H9 (cell line): ENCODE measurements at regions not wholly inside any gene's neighbourhood (a gene's known extent, or its start where the extent isn't known, plus 50 kb on each side); places are given as distances from the start of the nearest gene placed in this dataset.

Experiments
- DNase-seq: peaks from one replicate; pipeline ENCODE4 v3.0.0-alpha.2; 2017
- H2AFZ ChIP-seq: one replicate; pipeline ENCODE4 v1.6.1; 2013; ENCODE audit warnings: mild to moderate bottlenecking, low read length, control low read depth, moderate library complexity
- H2AK5ac ChIP-seq: 2 replicates; pipeline ENCODE4 v1.6.1; 2013; ENCODE audit warnings: low read length, control low read depth, mixed read lengths; ENCODE audit not compliant: insufficient read length
- H2BK120ac ChIP-seq: one replicate; pipeline ENCODE4 v1.6.1; 2013; ENCODE audit warnings: low read depth, mild to moderate bottlenecking, low read length, control low read depth, inconsistent platforms; ENCODE audit not compliant: poor library complexity, severe bottlenecking
- H2BK12ac ChIP-seq: 2 replicates; pipeline ENCODE4 v1.6.1; 2013; ENCODE audit warnings: low read length, control low read depth, mixed read lengths, low read depth; ENCODE audit not compliant: insufficient read length
- H2BK15ac ChIP-seq: 2 replicates; pipeline ENCODE4 v1.6.1; 2013; ENCODE audit warnings: low read depth, low read length, control low read depth
- H2BK20ac ChIP-seq: one replicate; pipeline ENCODE4 v1.6.1; 2013; ENCODE audit warnings: low read depth, mild to moderate bottlenecking, low read length, control low read depth, inconsistent platforms; ENCODE audit not compliant: poor library complexity, severe bottlenecking
- H2BK5ac ChIP-seq: 2 replicates; pipeline ENCODE4 v1.6.1; 2013; ENCODE audit warnings: low read length, control low read depth, mixed read lengths; ENCODE audit not compliant: insufficient read length
- H3K14ac ChIP-seq: 2 replicates; pipeline ENCODE4 v1.6.1; 2013; ENCODE audit warnings: low read length, control low read depth; ENCODE audit not compliant: insufficient read depth
- H3K18ac ChIP-seq: 2 replicates; pipeline ENCODE4 v1.6.1; 2013; ENCODE audit warnings: low read depth, mild to moderate bottlenecking, mixed read lengths, low read length, control low read depth; ENCODE audit not compliant: insufficient read length
- H3K23ac ChIP-seq: 2 replicates; pipeline ENCODE4 v1.6.1; 2013; ENCODE audit warnings: low read length, control low read depth, mixed read lengths, low read depth; ENCODE audit not compliant: insufficient read length
- H3K23me2 ChIP-seq: 2 replicates; pipeline ENCODE4 v1.6.1; 2013; ENCODE audit warnings: low read depth, mild to moderate bottlenecking, mixed read lengths, low read length, control low read depth; ENCODE audit not compliant: insufficient read length, poor library complexity, severe bottlenecking
- H3K27ac ChIP-seq: 2 replicates; pipeline ENCODE4 v1.5.1; 2013; ENCODE audit warnings: low read length, control low read depth, mixed read lengths, low read depth; ENCODE audit not compliant: insufficient read length
- H3K27me3 ChIP-seq: 2 replicates; pipeline ENCODE4 v1.6.1; 2013; ENCODE audit warnings: low read length, control low read depth, inconsistent platforms; ENCODE audit not compliant: insufficient read depth
- H3K4ac ChIP-seq: 2 replicates; pipeline ENCODE4 v1.6.1; 2013; ENCODE audit warnings: low read depth, mild to moderate bottlenecking, control low read depth, inconsistent platforms, low read length, moderate library complexity
- H3K4me1 ChIP-seq: 2 replicates; pipeline ENCODE4 v1.6.1; 2013; ENCODE audit warnings: low read length, control low read depth, inconsistent platforms; ENCODE audit not compliant: insufficient read depth
- H3K4me2 ChIP-seq: 2 replicates; pipeline ENCODE4 v1.6.1; 2013; ENCODE audit warnings: low read length, control low read depth, mixed read lengths; ENCODE audit not compliant: insufficient read length, insufficient read depth
- H3K56ac ChIP-seq: 2 replicates; pipeline ENCODE4 v1.6.1; 2013; ENCODE audit warnings: low read depth, mild to moderate bottlenecking, mixed read lengths, low read length, control low read depth; ENCODE audit not compliant: insufficient read length
- H3K79me1 ChIP-seq: 2 replicates; pipeline ENCODE4 v1.6.1; 2013; ENCODE audit warnings: low read depth, mild to moderate bottlenecking, moderate library complexity, low read length, control low read depth, inconsistent platforms; ENCODE audit not compliant: insufficient read depth, poor library complexity, severe bottlenecking
- H3K79me2 ChIP-seq: 2 replicates; pipeline ENCODE4 v1.6.1; 2013; ENCODE audit warnings: low read length, control low read depth, inconsistent platforms; ENCODE audit not compliant: insufficient read depth
- H3K9ac ChIP-seq: 2 replicates; pipeline ENCODE4 v1.6.1; 2013; ENCODE audit warnings: low read length, control low read depth, mixed read lengths; ENCODE audit not compliant: insufficient read length; ENCODE audit errors: extremely low read depth
- H3K9me3 ChIP-seq: one replicate; pipeline ENCODE4 v1.6.1; 2013; ENCODE audit warnings: low read depth, low read length, inconsistent platforms; ENCODE audit not compliant: control insufficient read depth
- H3T11ph ChIP-seq: one replicate; pipeline ENCODE4 v1.6.1; 2013; ENCODE audit warnings: mild to moderate bottlenecking, low read length, control low read depth, inconsistent platforms
- H4K20me1 ChIP-seq: one replicate; pipeline ENCODE4 v1.6.1; 2013; ENCODE audit not compliant: control insufficient read depth, insufficient read length, insufficient read depth
- H4K5ac ChIP-seq: 2 replicates; pipeline ENCODE4 v1.6.1; 2013; ENCODE audit warnings: low read depth, mild to moderate bottlenecking, mixed read lengths, low read length, control low read depth; ENCODE audit not compliant: insufficient read length
- H4K8ac ChIP-seq: replicated peaks from 2 replicates; pipeline ENCODE4 v1.6.1; 2013; ENCODE audit warnings: low read length, control low read depth, mixed read lengths, low read depth; ENCODE audit not compliant: insufficient read length
- H4K91ac ChIP-seq: 2 replicates; pipeline ENCODE4 v1.6.1; 2013; ENCODE audit warnings: low read depth, mild to moderate bottlenecking, moderate library complexity, mixed read lengths, low read length, control low read depth; ENCODE audit not compliant: insufficient read length
- H3K27ac Mint-ChIP-seq, 3 experiments: 2 replicates in 2 of 3; 3 replicates in 1 of 3; pipeline ENCODE4 v1.8.0; 2020 to 2021; ENCODE audit warnings: mixed read lengths in 3 of 3, mild to moderate bottlenecking in 1 of 3, moderate library complexity in 1 of 3
- H3K27me3 Mint-ChIP-seq: 2 replicates; pipeline ENCODE4 v1.8.0; 2021; ENCODE audit warnings: low read depth, mild to moderate bottlenecking, moderate library complexity, mixed read lengths
- H3K36me3 Mint-ChIP-seq, 3 experiments: 2 replicates in 2 of 3; 3 replicates in 1 of 3; pipeline ENCODE4 v1.8.0; 2020 to 2021; ENCODE audit warnings: low read depth in 3 of 3, mixed read lengths in 3 of 3; ENCODE audit not compliant: insufficient read depth in 1 of 3
- H3K4me1 Mint-ChIP-seq, 2 experiments: 2 replicates each; pipeline ENCODE4 v1.8.0; 2020; ENCODE audit warnings: mixed read lengths in 2 of 2
- H3K4me3 Mint-ChIP-seq, 2 experiments: 2 replicates in 1 of 2; 3 replicates in 1 of 2; pipeline ENCODE4 v1.8.0; 2020 to 2021; ENCODE audit warnings: mild to moderate bottlenecking in 2 of 2, mixed read lengths in 2 of 2, moderate library complexity in 1 of 2
- H3K9me3 Mint-ChIP-seq, 2 experiments: 2 replicates in 1 of 2; 3 replicates in 1 of 2; pipeline ENCODE4 v1.8.0; 2020; ENCODE audit warnings: mild to moderate bottlenecking in 2 of 2, mixed read lengths in 2 of 2, moderate library complexity in 1 of 2
- WGBS: extraction: QIAGEN DNeasy Blood & Tissue Kit; methylation state at CpG from one replicate; pipeline ENCODE4 v1.1.7; 2013; ENCODE audit warnings: missing lambda C conversion rate, low lambda C conversion rate, mixed read lengths; ENCODE audit not compliant: insufficient read length; ENCODE audit errors: extremely low coverage; 5-methylcytosine and 5-hydroxymethylcytosine counted together
- TF ChIP-seq, protein P1 (sequence below): fragments of 200-600 bp; sonication (generic); conservative IDR thresholded peaks from 3 replicates; pipeline ENCODE4 v1.8.0; 2021; ENCODE audit warnings: antibody characterized with exemption, mild to moderate bottlenecking

DNA sequence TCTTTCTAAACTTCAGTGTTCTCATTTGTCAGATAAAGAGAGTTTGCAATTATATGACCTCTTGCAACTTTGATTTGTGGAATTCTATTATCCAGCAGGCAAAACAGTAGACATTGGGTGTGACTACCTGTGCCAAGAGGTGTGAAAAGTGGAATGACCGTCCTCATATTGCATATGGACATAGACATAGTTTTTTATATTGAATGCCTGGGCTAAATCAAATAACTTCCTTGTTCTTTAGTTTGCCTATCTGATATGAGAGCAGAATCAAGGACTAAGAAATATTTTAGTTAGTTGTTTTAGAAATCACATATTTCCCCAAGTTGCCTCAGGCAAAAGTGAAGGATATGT, 117.7 kb upstream of the KLF8 start:
- Histone ChIP-seq H3K27ac (no peak overlapping the region), H3K23me2 (no peaks in the 10 kb centered on the region), H3K79me2 (no peaks in the 10 kb centered on the region), H3K56ac (no peak overlapping the region), H3K4me1 (no peaks in the 10 kb centered on the region), H2BK120ac (no peak overlapping the region), H4K91ac (no peak overlapping the region), H4K8ac (no peak overlapping the region), H4K20me1 (no peaks in the 10 kb centered on the region), H2BK15ac (no peak overlapping the region), H2BK12ac (no peak overlapping the region), H2AFZ (no peak overlapping the region), H2BK20ac (no peak overlapping the region), H3K14ac (no peak overlapping the region), H2AK5ac (no peak overlapping the region), H3K9me3 (no peaks in the 10 kb centered on the region), H3K9ac (no peak overlapping the region), H2BK5ac (no peak overlapping the region), H3K27me3 (no peaks in the 10 kb centered on the region), H3K23ac (no peak overlapping the region), H3T11ph (no peak overlapping the region), H3K4ac (no peak overlapping the region), H3K4me2 (no peak overlapping the region), H4K5ac (no peak overlapping the region), H3K18ac (no peak overlapping the region), H3K79me1 (no peaks in the 10 kb centered on the region)
- no peak for DNase-seq
- Mint-ChIP-seq H3K27ac (no peak overlapping the region), H3K4me3 (no peak overlapping the region), H3K4me1 (peaks cover 2 to 5% of the 10 kb centered on the region in 2 experiments; a peak in 3 of 4 replicates), H3K36me3 (peaks cover 0 to 5% (median 2%) of the 10 kb centered on the region in 3 experiments; a peak in 2 of 7 replicates), H3K27me3 (no peaks in the 10 kb centered on the region), H3K9me3 (peaks cover 54 to 62% of the 10 kb centered on the region in 2 experiments)
- no CpG with 5 or more reads among the region's 1 CpG for WGBS
- TF ChIP-seq, protein P1, sequence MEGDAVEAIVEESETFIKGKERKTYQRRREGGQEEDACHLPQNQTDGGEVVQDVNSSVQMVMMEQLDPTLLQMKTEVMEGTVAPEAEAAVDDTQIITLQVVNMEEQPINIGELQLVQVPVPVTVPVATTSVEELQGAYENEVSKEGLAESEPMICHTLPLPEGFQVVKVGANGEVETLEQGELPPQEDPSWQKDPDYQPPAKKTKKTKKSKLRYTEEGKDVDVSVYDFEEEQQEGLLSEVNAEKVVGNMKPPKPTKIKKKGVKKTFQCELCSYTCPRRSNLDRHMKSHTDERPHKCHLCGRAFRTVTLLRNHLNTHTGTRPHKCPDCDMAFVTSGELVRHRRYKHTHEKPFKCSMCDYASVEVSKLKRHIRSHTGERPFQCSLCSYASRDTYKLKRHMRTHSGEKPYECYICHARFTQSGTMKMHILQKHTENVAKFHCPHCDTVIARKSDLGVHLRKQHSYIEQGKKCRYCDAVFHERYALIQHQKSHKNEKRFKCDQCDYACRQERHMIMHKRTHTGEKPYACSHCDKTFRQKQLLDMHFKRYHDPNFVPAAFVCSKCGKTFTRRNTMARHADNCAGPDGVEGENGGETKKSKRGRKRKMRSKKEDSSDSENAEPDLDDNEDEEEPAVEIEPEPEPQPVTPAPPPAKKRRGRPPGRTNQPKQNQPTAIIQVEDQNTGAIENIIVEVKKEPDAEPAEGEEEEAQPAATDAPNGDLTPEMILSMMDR, result no peak
